PC-9 (cell line): ENCODE measurements at regions not wholly inside any gene's neighbourhood (a gene's known extent, or its start where the extent isn't known, plus 50 kb on each side); places are given as distances from the start of the nearest gene placed in this dataset.

Experiments
- BruUV-seq: library from RNA; stranded (reverse); fragments of 400-500 nt; replicated peaks from 2 replicates; lab custom pipeline; 2021; lab: Mats Ljungman, UMichigan
- CTCF ChIA-PET: fragments of 300-600 bp; sonication (Branson Sonifier 250); formaldehyde crosslinking; loops from one replicate; lab custom pipeline; 2022; ENCODE audit warnings: antibody characterized with exemption; lab: Charles Lee
- POLR2A ChIA-PET: fragments of 300-600 bp; sonication (Branson Sonifier 250); formaldehyde crosslinking; loops from one replicate; lab custom pipeline; 2022; ENCODE audit warnings: antibody characterized with exemption; ENCODE audit not compliant: unreplicated experiment; lab: Charles Lee
- DNase-seq, 2 experiments: peaks; one replicate each; pipeline versions ENCODE4 v3.0.0 to v3.0.0-alpha.2; 2015 to 2022; ENCODE audit warnings: mixed read lengths in 1 of 2
- H2AFZ ChIP-seq: fragments of 200-600 bp; sonication (generic); 2 replicates; pipeline ENCODE4 v1.8.1; 2017; ENCODE audit warnings: antibody characterized with exemption
- H3F3A ChIP-seq: fragments of 200-600 bp; sonication (generic); 2 replicates; pipeline ENCODE4 v1.8.1; 2017; ENCODE audit warnings: antibody characterized with exemption, mild to moderate bottlenecking, low read depth; ENCODE audit not compliant: insufficient read depth
- H3K27ac ChIP-seq: fragments of 200-600 bp; sonication (generic); 2 replicates; pipeline ENCODE4 v1.6.1; 2016; ENCODE audit warnings: mixed run types
- H3K27me3 ChIP-seq: fragments of 200-600 bp; sonication (generic); 2 replicates; pipeline ENCODE4 v1.6.1; 2016; ENCODE audit warnings: low read depth, mixed run types; ENCODE audit not compliant: insufficient read depth
- H3K36me3 ChIP-seq: fragments of 200-600 bp; sonication (generic); 2 replicates; pipeline ENCODE4 v1.6.1; 2016; ENCODE audit warnings: low read depth, mixed run types
- H3K4me1 ChIP-seq: fragments of 200-600 bp; sonication (generic); replicated peaks from 2 replicates; pipeline ENCODE4 v1.6.1; 2016; ENCODE audit warnings: mixed run types; ENCODE audit not compliant: insufficient read depth
- H3K4me2 ChIP-seq: fragments of 200-600 bp; sonication (generic); 2 replicates; pipeline ENCODE4 v1.6.1; 2017; ENCODE audit warnings: mixed run types
- H3K4me3 ChIP-seq: fragments of 200-600 bp; sonication (generic); 2 replicates; pipeline ENCODE4 v1.6.1; 2016; ENCODE audit warnings: mixed run types
- H3K79me2 ChIP-seq: fragments of 200-600 bp; sonication (generic); 2 replicates; pipeline ENCODE4 v1.6.1; 2017; ENCODE audit warnings: low read depth, mixed run types
- H3K9me2 ChIP-seq: fragments of 200-600 bp; sonication (generic); 2 replicates; pipeline ENCODE4 v1.8.1; 2017; ENCODE audit warnings: mild to moderate bottlenecking; ENCODE audit not compliant: insufficient read depth
- H3K9me3 ChIP-seq: fragments of 200-600 bp; sonication (generic); 2 replicates; pipeline ENCODE4 v1.8.1; 2016; ENCODE audit warnings: low read depth; ENCODE audit not compliant: insufficient read depth
- H4K20me1 ChIP-seq: fragments of 200-600 bp; sonication (generic); 2 replicates; pipeline ENCODE4 v1.8.1; 2017; ENCODE audit not compliant: insufficient read depth
- CTCF ChIP-seq: fragments of 200-600 bp; sonication (generic); conservative IDR thresholded peaks from 2 replicates; pipeline ENCODE4 v1.6.1; 2017; ENCODE audit warnings: mixed run types, antibody characterized with exemption, mild to moderate bottlenecking, moderate library complexity
- EZH2 ChIP-seq: fragments of 200-600 bp; sonication (generic); IDR thresholded peaks from 2 replicates; pipeline ENCODE4 v1.8.0; 2017; ENCODE audit warnings: antibody characterized with exemption, low read depth
- intact Hi-C: fragments of 100-400 bp; cut with micrococcal nuclease; formaldehyde crosslinking; loops from one replicate; pipeline ENCODE4 v1.10.0; 2022; ENCODE audit not compliant: unreplicated experiment

- H2AFZ ChIP-seq: no peak overlapping the region
These were observed 112.1 kb downstream of the CENPF start for GRCh38 chr1:214715126-214715525.

GRCh38 chr1:214717351-214717750 is 114.4 kb downstream of the CENPF start:
- BruUV-seq: no TSS peak
- TF ChIP-seq EZH2: no peak
- TF ChIP-seq CTCF: no peak
- H3K79me2 ChIP-seq: no peaks in the 10 kb centered on the region
- H3K27ac ChIP-seq: no peak overlapping the region
- H3K4me3 ChIP-seq: no peak overlapping the region
- H3K4me2 ChIP-seq: no peak overlapping the region
- H3K27me3 ChIP-seq: no peaks in the 10 kb centered on the region
- intact Hi-C loops: no loop called here
- H4K20me1 ChIP-seq: no peaks in the 10 kb centered on the region
- H3K9me2 ChIP-seq: no peaks in the 10 kb centered on the region
- H3F3A ChIP-seq: no peaks in the 10 kb centered on the region
- no peak for DNase-seq
- ChIA-PET POLR2A (no interaction called here), CTCF (no interaction called here)
- H3K9me3 ChIP-seq: no peaks in the 10 kb centered on the region
- H3K36me3 ChIP-seq: no peaks in the 10 kb centered on the region
- no peak overlapping the region for H2AFZ ChIP-seq
- no peaks in the 10 kb centered on the region for H3K4me1 ChIP-seq

More at GRCh38 chr1:214715126-214715525, 112.1 kb downstream of the CENPF start:
- Histone ChIP-seq H3K27me3 (no peaks in the 10 kb centered on the region), H3K4me3 (no peak overlapping the region), H3K36me3 (no peaks in the 10 kb centered on the region), H4K20me1 (no peaks in the 10 kb centered on the region), H3K4me2 (no peak overlapping the region), H3K27ac (no peak overlapping the region), H3K4me1 (no peaks in the 10 kb centered on the region), H3K9me3 (no peaks in the 10 kb centered on the region), H3K9me2 (no peaks in the 10 kb centered on the region), H3F3A (no peaks in the 10 kb centered on the region), H3K79me2 (no peaks in the 10 kb centered on the region)
- CTCF ChIA-PET: no interaction called here
- intact Hi-C loops: no loop called here
- TF ChIP-seq CTCF: no peak
- no peak for TF ChIP-seq EZH2
- POLR2A ChIA-PET: no interaction called here
- no peak for DNase-seq
- BruUV-seq: no TSS peak

GRCh38 chr1:214718724-214719123 is 115.7 kb downstream of the CENPF start:
- Histone ChIP-seq H3K4me3 (no peak overlapping the region), H3K36me3 (no peaks in the 10 kb centered on the region), H3K4me2 (no peak overlapping the region), H3K27ac (no peak overlapping the region), H3F3A (no peaks in the 10 kb centered on the region), H3K4me1 (no peaks in the 10 kb centered on the region), H3K9me2 (no peaks in the 10 kb centered on the region), H3K9me3 (no peaks in the 10 kb centered on the region), H3K27me3 (no peaks in the 10 kb centered on the region), H3K79me2 (no peaks in the 10 kb centered on the region), H2AFZ (no peak overlapping the region), H4K20me1 (no peaks in the 10 kb centered on the region)
- DNase-seq: no peak
- CTCF ChIA-PET: no interaction called here
- no peak for TF ChIP-seq EZH2
- no peak for TF ChIP-seq CTCF
- POLR2A ChIA-PET: no interaction called here
- BruUV-seq: no TSS peak
- intact Hi-C loops: no loop called here
